Ishikawa (cell line): ENCODE measurements at regions not wholly inside any gene's neighbourhood (a gene's known extent, or its start where the extent isn't known, plus 50 kb on each side); places are given as distances from the start of the nearest gene placed in this dataset.

Experiments
- CEBPB ChIP-seq: IDR thresholded peaks from 2 replicates; pipeline ENCODE4 v1.6.1; 2012
- CREB1 ChIP-seq: IDR thresholded peaks from 2 replicates; pipeline ENCODE4 v1.6.1; 2012; ENCODE audit warnings: low read depth
- EGR1 ChIP-seq: IDR thresholded peaks from 2 replicates; pipeline ENCODE4 v1.6.1; 2012
- EP300 ChIP-seq: IDR thresholded peaks from 2 replicates; pipeline ENCODE4 v1.6.1; 2012; ENCODE audit warnings: borderline replicate concordance
- FOXM1 ChIP-seq: IDR thresholded peaks from 2 replicates; pipeline ENCODE4 v1.6.1; 2012; ENCODE audit warnings: low read depth, borderline replicate concordance
- NFIC ChIP-seq: IDR thresholded peaks from 2 replicates; pipeline ENCODE4 v1.6.1; 2012
- RAD21 ChIP-seq: IDR thresholded peaks from 2 replicates; pipeline ENCODE4 v1.6.1; 2012; ENCODE audit warnings: low read depth
- TAF1 ChIP-seq: IDR thresholded peaks from 2 replicates; pipeline ENCODE4 v1.6.1; 2012; ENCODE audit warnings: low read depth, mild to moderate bottlenecking
- TCF12 ChIP-seq: IDR thresholded peaks from 2 replicates; pipeline ENCODE4 v1.6.1; 2012; ENCODE audit warnings: low read depth
- TEAD4 ChIP-seq: IDR thresholded peaks from 2 replicates; pipeline ENCODE4 v1.6.1; 2012
- YY1 ChIP-seq: IDR thresholded peaks from 2 replicates; pipeline ENCODE4 v1.6.1; 2012; ENCODE audit warnings: low read depth
- ZBTB7A ChIP-seq: IDR thresholded peaks from 2 replicates; pipeline ENCODE4 v1.6.1; 2012; ENCODE audit warnings: low read depth
- TF ChIP-seq, protein P1 (sequence below): IDR thresholded peaks from 2 replicates; pipeline ENCODE4 v1.6.1; 2012; ENCODE audit warnings: low read depth, mild to moderate bottlenecking
- TF ChIP-seq, protein P2 (sequence below): IDR thresholded peaks from 2 replicates; pipeline ENCODE4 v1.6.1; 2012
- TF ChIP-seq, protein P3 (sequence below): IDR thresholded peaks from 2 replicates; pipeline ENCODE4 v1.6.1; 2012

DNA sequence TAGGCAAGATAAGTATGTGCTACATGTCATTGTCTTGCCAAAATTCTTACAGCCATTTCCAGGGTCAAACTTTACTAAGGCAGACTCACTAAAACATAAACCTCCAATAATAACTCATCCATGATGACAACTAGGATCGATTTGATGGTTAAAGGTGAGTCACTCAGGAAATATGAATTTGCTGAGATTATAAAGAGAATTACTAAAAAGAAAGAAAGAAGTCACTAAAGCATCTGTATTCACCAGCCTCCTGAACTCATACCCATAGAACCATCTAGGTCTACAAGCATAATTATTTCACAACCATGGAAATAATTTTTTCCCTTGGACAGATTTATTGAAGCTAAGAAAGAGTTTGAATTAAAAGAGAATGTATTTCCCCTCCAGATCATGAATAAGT lies 258.6 kb downstream of the TLE1 start:
- TF ChIP-seq, protein P1, sequence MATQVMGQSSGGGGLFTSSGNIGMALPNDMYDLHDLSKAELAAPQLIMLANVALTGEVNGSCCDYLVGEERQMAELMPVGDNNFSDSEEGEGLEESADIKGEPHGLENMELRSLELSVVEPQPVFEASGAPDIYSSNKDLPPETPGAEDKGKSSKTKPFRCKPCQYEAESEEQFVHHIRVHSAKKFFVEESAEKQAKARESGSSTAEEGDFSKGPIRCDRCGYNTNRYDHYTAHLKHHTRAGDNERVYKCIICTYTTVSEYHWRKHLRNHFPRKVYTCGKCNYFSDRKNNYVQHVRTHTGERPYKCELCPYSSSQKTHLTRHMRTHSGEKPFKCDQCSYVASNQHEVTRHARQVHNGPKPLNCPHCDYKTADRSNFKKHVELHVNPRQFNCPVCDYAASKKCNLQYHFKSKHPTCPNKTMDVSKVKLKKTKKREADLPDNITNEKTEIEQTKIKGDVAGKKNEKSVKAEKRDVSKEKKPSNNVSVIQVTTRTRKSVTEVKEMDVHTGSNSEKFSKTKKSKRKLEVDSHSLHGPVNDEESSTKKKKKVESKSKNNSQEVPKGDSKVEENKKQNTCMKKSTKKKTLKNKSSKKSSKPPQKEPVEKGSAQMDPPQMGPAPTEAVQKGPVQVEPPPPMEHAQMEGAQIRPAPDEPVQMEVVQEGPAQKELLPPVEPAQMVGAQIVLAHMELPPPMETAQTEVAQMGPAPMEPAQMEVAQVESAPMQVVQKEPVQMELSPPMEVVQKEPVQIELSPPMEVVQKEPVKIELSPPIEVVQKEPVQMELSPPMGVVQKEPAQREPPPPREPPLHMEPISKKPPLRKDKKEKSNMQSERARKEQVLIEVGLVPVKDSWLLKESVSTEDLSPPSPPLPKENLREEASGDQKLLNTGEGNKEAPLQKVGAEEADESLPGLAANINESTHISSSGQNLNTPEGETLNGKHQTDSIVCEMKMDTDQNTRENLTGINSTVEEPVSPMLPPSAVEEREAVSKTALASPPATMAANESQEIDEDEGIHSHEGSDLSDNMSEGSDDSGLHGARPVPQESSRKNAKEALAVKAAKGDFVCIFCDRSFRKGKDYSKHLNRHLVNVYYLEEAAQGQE, result no peak
- TF ChIP-seq FOXM1, result no peak
- TF ChIP-seq CREB1, result no peak
- no peak for TF ChIP-seq EGR1
- TF ChIP-seq YY1, result no peak
- no peak for TF ChIP-seq ZBTB7A
- TF ChIP-seq, protein P2, sequence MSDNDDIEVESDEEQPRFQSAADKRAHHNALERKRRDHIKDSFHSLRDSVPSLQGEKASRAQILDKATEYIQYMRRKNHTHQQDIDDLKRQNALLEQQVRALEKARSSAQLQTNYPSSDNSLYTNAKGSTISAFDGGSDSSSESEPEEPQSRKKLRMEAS, result no peak
- no peak for TF ChIP-seq TAF1
- TF ChIP-seq CEBPB, result no peak
- no peak for TF ChIP-seq TCF12
- no peak for TF ChIP-seq NFIC
- TF ChIP-seq, protein P3, sequence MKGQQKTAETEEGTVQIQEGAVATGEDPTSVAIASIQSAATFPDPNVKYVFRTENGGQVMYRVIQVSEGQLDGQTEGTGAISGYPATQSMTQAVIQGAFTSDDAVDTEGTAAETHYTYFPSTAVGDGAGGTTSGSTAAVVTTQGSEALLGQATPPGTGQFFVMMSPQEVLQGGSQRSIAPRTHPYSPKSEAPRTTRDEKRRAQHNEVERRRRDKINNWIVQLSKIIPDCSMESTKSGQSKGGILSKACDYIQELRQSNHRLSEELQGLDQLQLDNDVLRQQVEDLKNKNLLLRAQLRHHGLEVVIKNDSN, result no peak
- no peak for TF ChIP-seq TEAD4
- no peak for TF ChIP-seq EP300
- no peak for TF ChIP-seq RAD21

DNA sequence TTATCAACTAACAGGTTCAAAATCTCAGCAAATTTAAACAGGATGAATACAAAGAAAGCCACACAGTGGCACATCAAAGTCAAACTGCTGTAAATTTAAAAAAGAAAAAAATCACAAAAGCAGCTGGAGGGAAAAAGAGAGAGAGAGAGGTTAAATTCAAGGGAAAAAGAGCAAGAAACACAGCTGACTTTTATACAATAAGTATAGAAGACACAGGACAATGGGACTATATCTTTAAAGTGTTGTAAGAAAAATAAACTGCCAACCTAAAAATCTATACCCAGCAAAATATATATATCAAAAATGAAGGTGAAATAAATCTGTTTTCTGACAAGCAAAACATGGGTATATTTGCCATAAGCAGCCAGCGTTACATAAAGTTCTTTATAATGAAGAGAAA lies 261.5 kb downstream of the TLE1 start:
- TF ChIP-seq TEAD4, result no peak
- TF ChIP-seq YY1, result no peak
- TF ChIP-seq, protein P3, result no peak
- no peak for TF ChIP-seq NFIC
- TF ChIP-seq TCF12, result no peak
- no peak for TF ChIP-seq RAD21
- TF ChIP-seq, protein P2, result no peak
- no peak for TF ChIP-seq ZBTB7A
- TF ChIP-seq, protein P1, result no peak
- no peak for TF ChIP-seq TAF1
- no peak for TF ChIP-seq CREB1
- no peak for TF ChIP-seq CEBPB
- TF ChIP-seq EGR1, result no peak
- no peak for TF ChIP-seq FOXM1
- TF ChIP-seq EP300, result no peak

DNA sequence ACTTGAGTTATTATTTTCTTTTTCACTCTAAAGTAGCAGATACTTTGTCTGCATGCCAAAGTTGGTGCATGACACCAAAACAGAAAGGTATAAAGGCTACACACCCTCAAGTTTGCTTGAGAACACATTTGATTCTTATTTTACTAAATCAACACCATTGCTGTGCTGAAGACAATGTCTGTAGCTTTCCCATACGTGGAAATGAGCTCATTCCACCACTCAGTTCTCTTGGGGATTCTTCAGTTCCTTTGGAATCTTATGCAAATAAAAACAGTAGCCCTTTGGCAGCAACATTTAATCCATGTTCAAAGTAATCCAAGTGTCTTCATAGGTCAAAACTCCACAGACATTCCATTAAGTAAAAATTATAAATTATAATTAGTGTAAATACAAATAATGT lies 264.9 kb downstream of the TLE1 start:
- TF ChIP-seq, protein P3, result no peak
- TF ChIP-seq NFIC, result no peak
- no peak for TF ChIP-seq TCF12
- TF ChIP-seq, protein P1, result no peak
- TF ChIP-seq YY1, result no peak

DNA sequence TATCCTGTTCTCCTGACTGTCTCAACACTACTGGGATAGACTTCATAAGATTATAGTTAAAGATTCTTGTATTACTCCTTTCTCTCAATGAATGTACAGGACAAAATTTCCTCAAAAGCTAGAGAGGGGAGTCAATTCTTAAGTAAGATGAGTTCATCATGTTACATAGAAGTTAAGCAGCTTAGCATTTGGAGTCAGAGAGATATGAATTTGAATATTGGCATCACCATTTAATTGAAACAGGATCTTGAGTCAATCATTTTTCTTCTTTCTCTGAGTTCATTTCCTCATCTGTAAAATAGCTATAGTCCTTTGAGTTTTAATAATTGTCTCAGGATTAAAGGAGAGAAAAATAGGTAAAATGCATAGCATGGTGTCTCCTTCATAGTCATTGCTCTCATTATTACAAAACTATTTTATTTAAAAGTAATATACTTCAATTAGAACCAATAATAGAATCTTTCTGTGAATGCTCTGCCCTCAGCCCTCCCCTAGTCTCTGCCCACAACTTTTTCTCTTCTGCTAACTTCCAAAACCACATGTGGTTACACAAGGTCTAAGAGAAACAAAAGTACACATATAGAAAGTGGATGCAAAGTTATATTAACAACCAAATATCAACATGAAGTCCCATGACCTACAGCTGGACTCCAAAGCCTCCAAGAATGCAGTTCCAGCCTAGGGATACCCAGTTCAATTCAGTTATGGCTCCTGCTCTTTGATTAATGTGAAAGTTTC lies 265.6 kb downstream of the TLE1 start:
- TF ChIP-seq CREB1, result no peak
- no peak for TF ChIP-seq YY1
- no peak for TF ChIP-seq TCF12

DNA sequence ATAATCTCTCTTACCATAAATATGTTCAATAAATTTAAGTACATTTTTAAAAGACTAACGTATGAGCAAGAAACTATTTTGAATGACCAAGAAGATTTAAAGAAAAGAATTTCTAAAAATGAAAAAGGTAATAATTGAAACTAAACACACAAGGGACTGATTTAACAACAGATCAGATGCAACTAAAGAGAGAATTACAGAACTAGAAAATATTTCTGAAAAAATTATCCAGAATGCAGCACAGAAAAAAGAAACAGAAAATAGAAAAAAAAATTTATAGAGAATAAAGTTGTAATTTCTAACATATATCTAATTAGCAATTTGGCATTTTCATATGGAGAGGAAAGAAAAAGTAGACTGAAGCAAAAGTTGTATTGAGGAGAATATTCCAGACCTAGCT lies 269.3 kb downstream of the TLE1 start:
- TF ChIP-seq RAD21, result no peak
- TF ChIP-seq, protein P3, result no peak
- TF ChIP-seq NFIC, result no peak
- no peak for TF ChIP-seq TEAD4
- TF ChIP-seq YY1, result no peak
- TF ChIP-seq EGR1, result no peak
- TF ChIP-seq ZBTB7A, result no peak
- TF ChIP-seq, protein P1, result no peak
- TF ChIP-seq EP300, result no peak
- no peak for TF ChIP-seq FOXM1
- TF ChIP-seq TAF1, result no peak
- no peak for TF ChIP-seq CEBPB
